ENCODE measurements at regions not wholly inside any gene's neighbourhood (a gene's known extent, or its start where the extent isn't known, plus 50 kb on each side); places are given as distances from the start of the nearest gene placed in this dataset.

DNA sequence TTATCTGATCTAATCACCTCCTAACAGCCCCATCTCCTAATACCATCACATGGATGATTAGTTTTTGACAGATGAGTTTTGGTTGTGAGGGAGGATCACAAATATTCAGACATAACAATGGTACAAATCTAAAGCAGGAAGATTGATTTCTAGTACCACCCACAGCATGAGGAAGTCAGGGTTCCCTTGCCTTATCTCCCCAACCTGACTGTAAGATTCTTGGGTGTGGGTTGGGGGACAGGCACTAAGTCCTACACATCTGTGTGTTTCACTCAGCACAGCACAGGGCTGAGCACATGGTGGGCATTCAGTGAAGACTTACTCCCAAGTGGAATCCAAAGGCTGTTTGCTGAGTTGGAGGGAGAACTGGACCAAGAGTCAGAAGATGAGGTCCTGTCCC lies 93.8 kb upstream of the CXCR4 start:
- no peak for TF ChIP-seq ZNF704 (tag by site-specific recombination; IDR thresholded peaks at IDR 0.05)
- TF ChIP-seq ZNF394 (tag by site-specific recombination; IDR thresholded peaks at IDR 0.05; ENCODE audit: borderline replicate concordance) = no peak
- no peak for TF ChIP-seq ZBTB1 (tag by site-specific recombination; IDR thresholded peaks at IDR 0.05)
- TF ChIP-seq, protein P1, sequence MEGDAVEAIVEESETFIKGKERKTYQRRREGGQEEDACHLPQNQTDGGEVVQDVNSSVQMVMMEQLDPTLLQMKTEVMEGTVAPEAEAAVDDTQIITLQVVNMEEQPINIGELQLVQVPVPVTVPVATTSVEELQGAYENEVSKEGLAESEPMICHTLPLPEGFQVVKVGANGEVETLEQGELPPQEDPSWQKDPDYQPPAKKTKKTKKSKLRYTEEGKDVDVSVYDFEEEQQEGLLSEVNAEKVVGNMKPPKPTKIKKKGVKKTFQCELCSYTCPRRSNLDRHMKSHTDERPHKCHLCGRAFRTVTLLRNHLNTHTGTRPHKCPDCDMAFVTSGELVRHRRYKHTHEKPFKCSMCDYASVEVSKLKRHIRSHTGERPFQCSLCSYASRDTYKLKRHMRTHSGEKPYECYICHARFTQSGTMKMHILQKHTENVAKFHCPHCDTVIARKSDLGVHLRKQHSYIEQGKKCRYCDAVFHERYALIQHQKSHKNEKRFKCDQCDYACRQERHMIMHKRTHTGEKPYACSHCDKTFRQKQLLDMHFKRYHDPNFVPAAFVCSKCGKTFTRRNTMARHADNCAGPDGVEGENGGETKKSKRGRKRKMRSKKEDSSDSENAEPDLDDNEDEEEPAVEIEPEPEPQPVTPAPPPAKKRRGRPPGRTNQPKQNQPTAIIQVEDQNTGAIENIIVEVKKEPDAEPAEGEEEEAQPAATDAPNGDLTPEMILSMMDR (tag by site-specific recombination; IDR thresholded peaks at IDR 0.05) = no peak
- TF ChIP-seq ZNF660 (tag by site-specific recombination; IDR thresholded peaks at IDR 0.05) = no peak
- TF ChIP-seq KLF10 (tag by site-specific recombination; IDR thresholded peaks at IDR 0.05) = no peak
- no peak for TF ChIP-seq RBAK (tag by site-specific recombination; IDR thresholded peaks at IDR 0.05)
- TF ChIP-seq ZIC2 (tag by site-specific recombination; IDR thresholded peaks at IDR 0.05) = no peak
- no peak for TF ChIP-seq ZNF501 (tag by site-specific recombination; IDR thresholded peaks at IDR 0.05)
- TF ChIP-seq ZNF274 (IDR thresholded peaks at IDR 0.05; ENCODE audit: low read length) = no peak
- TF ChIP-seq ZNF274 (tag by site-specific recombination; IDR thresholded peaks at IDR 0.05; ENCODE audit: borderline replicate concordance) = no peak
- TF ChIP-seq ZNF747 (tag by site-specific recombination; IDR thresholded peaks at IDR 0.05) = no peak
- no peak for TF ChIP-seq ZNF518A (tag by site-specific recombination; conservative IDR thresholded peaks at IDR 0.05; ENCODE audit: low read depth)
- no peak for TF ChIP-seq ZNF133 (tag by site-specific recombination; IDR thresholded peaks at IDR 0.05)
